HG02943 (cell line): ENCODE measurements at regions not wholly inside any gene's neighbourhood (a gene's known extent, or its start where the extent isn't known, plus 50 kb on each side); places are given as distances from the start of the nearest gene placed in this dataset.
"Not testable (repeated sequence)": the region's sequence is repeated elsewhere in the genome, so short reads cannot be mapped to it uniquely, and the experiment has no call there.

Experiments
- ATAC-seq: cut with Tn5 transposase; IDR thresholded peaks from one replicate; pipeline ENCODE4 v1.9.1; 2021; ENCODE audit warnings: mild to moderate bottlenecking, low read depth, moderate library complexity; ENCODE audit not compliant: unreplicated experiment

- no peak for ATAC-seq
These were observed 93.2 kb downstream of the AKR1D1 start for GRCh38 chr7:138169441-138169851.

GRCh38 chr7:138170298-138170697 is 94.0 kb downstream of the AKR1D1 start:
- no peak for ATAC-seq

- ATAC-seq, result peak; percentile 90
These were observed 94.9 kb downstream of the AKR1D1 start for GRCh38 chr7:138170959-138171703.

GRCh38 chr7:138173548-138173947 is 97.3 kb downstream of the AKR1D1 start:
- ATAC-seq, result no peak

GRCh38 chr7:138176060-138176459 is 99.8 kb downstream of the AKR1D1 start:
- ATAC-seq, result no peak

- ATAC-seq, result no peak
These were observed 107.9 kb downstream of the AKR1D1 start for GRCh38 chr7:138184191-138184590.

- ATAC-seq, result no peak
These were observed 109.1 kb downstream of the AKR1D1 start for GRCh38 chr7:138185132-138185908.

GRCh38 chr7:138186951-138187351 is 110.7 kb downstream of the AKR1D1 start:
- ATAC-seq, result no peak

GRCh38 chr7:138188290-138188858 is 112.1 kb downstream of the AKR1D1 start:
- no peak for ATAC-seq

GRCh38 chr7:138194567-138194966 is 118.3 kb downstream of the AKR1D1 start:
- no peak for ATAC-seq

- ATAC-seq, result no peak
These were observed 118.9 kb downstream of the AKR1D1 start for GRCh38 chr7:138195151-138195571.

- ATAC-seq, result not testable (repeated sequence)
These were observed 120.3 kb downstream of the AKR1D1 start for GRCh38 chr7:138196503-138196946.

GRCh38 chr7:138196971-138197896 is 121.0 kb downstream of the AKR1D1 start:
- no peak for ATAC-seq

GRCh38 chr7:138204285-138204981 is 128.2 kb downstream of the AKR1D1 start:
- no peak for ATAC-seq

- ATAC-seq, result no peak
These were observed 128.7 kb downstream of the AKR1D1 start for GRCh38 chr7:138204982-138205298.

- no peak for ATAC-seq
These were observed 129.4 kb downstream of the AKR1D1 start for GRCh38 chr7:138205614-138206150.

- no peak for ATAC-seq
These were observed 131.3 kb downstream of the AKR1D1 start for GRCh38 chr7:138207555-138207971.

- no peak for ATAC-seq
These were observed 131.9 kb downstream of the AKR1D1 start for GRCh38 chr7:138208142-138208570.

- no peak for ATAC-seq
These were observed 132.6 kb downstream of the AKR1D1 start for GRCh38 chr7:138208864-138209263.

GRCh38 chr7:138212314-138212713 is 136.1 kb downstream of the AKR1D1 start:
- ATAC-seq, result no peak
